ENCODE measurements at regions not wholly inside any gene's neighbourhood (a gene's known extent, or its start where the extent isn't known, plus 50 kb on each side); places are given as distances from the start of the nearest gene placed in this dataset.
"Not testable (repeated sequence)": the region's sequence is repeated elsewhere in the genome, so short reads cannot be mapped to it uniquely, and the experiment has no call there.

GRCh38 chr16:63769211-63769610 lies 1352.7 kb downstream of the CDH11 start:
- Histone ChIP-seq H3K4me1 (ENCODE audit: control insufficient read depth, low read length) (no peaks in the 10 kb centered on the region), H3F3A (ENCODE audit: control insufficient read depth, insufficient read depth) (no peaks in the 10 kb centered on the region), H3K27me3 (ENCODE audit: control insufficient read depth, low read length) (no peaks in the 10 kb centered on the region), H3K9me3 (ENCODE audit: control insufficient read depth, insufficient read depth, low read length) (no peaks in the 10 kb centered on the region), H4K20me1 (ENCODE audit: control insufficient read depth, insufficient read depth, low read depth, low read length) (no peaks in the 10 kb centered on the region), H3K36me3 (ENCODE audit: control insufficient read depth, low read length) (no peaks in the 10 kb centered on the region), H3K27ac (ENCODE audit: low read depth, low read length) (no peak overlapping the region), H3K4me2 (ENCODE audit: low read length) (no peak overlapping the region), H3K79me2 (ENCODE audit: control insufficient read depth, low read length) (no peaks in the 10 kb centered on the region), H3K9me2 (replicated peaks; ENCODE audit: control insufficient read depth, low read length) (no peaks in the 10 kb centered on the region), H3K4me3 (ENCODE audit: low read length) (no peak overlapping the region)
- TF ChIP-seq EZH2phosphoT487 (IDR thresholded peaks at IDR 0.05; ENCODE audit: borderline replicate concordance, low read length) (no peak), CTCF (IDR thresholded peaks at IDR 0.05; ENCODE audit: low read depth, low read length, poor library complexity, severe bottlenecking) (no peak)

- not testable (repeated sequence) for H3K4me2 ChIP-seq (ENCODE audit: low read length); H3K27ac ChIP-seq (ENCODE audit: low read depth, low read length); H3K27me3 ChIP-seq (ENCODE audit: control insufficient read depth, low read length)
Observed at GRCh38 chr16:63760246-63760645, 1361.6 kb downstream of the CDH11 start.

GRCh38 chr16:63752347-63752746 lies 1369.5 kb downstream of the CDH11 start:
- no peaks in the 10 kb centered on the region for H4K20me1 ChIP-seq (ENCODE audit: control insufficient read depth, insufficient read depth, low read depth, low read length)
- no peaks in the 10 kb centered on the region for H3K9me2 ChIP-seq (replicated peaks; ENCODE audit: control insufficient read depth, low read length)
- H3K27me3 ChIP-seq (ENCODE audit: control insufficient read depth, low read length): no peaks in the 10 kb centered on the region
- no peaks in the 10 kb centered on the region for H3K36me3 ChIP-seq (ENCODE audit: control insufficient read depth, low read length)
- no peaks in the 10 kb centered on the region for H3F3A ChIP-seq (ENCODE audit: control insufficient read depth, insufficient read depth)
- no peak overlapping the region for H3K4me2 ChIP-seq (ENCODE audit: low read length)
- H3K79me2 ChIP-seq (ENCODE audit: control insufficient read depth, low read length): no peaks in the 10 kb centered on the region
- H3K4me1 ChIP-seq (ENCODE audit: control insufficient read depth, low read length): no peaks in the 10 kb centered on the region
- no peaks in the 10 kb centered on the region for H3K9me3 ChIP-seq (ENCODE audit: control insufficient read depth, insufficient read depth, low read length)
- H3K4me3 ChIP-seq (ENCODE audit: low read length): no peak overlapping the region
- no peak overlapping the region for H3K27ac ChIP-seq (ENCODE audit: low read depth, low read length)
- TF ChIP-seq EZH2phosphoT487 (IDR thresholded peaks at IDR 0.05; ENCODE audit: borderline replicate concordance, low read length) (no peak), CTCF (IDR thresholded peaks at IDR 0.05; ENCODE audit: low read depth, low read length, poor library complexity, severe bottlenecking) (no peak)

More at GRCh38 chr16:63760246-63760645, 1361.6 kb downstream of the CDH11 start:
- H3K36me3 ChIP-seq (ENCODE audit: control insufficient read depth, low read length); H3K79me2 ChIP-seq (ENCODE audit: control insufficient read depth, low read length); H3K9me2 ChIP-seq (replicated peaks; ENCODE audit: control insufficient read depth, low read length); H3K4me3 ChIP-seq (ENCODE audit: low read length); H3F3A ChIP-seq (ENCODE audit: control insufficient read depth, insufficient read depth); H4K20me1 ChIP-seq (ENCODE audit: control insufficient read depth, insufficient read depth, low read depth, low read length); H3K4me1 ChIP-seq (ENCODE audit: control insufficient read depth, low read length); H3K9me3 ChIP-seq (ENCODE audit: control insufficient read depth, insufficient read depth, low read length): not testable (repeated sequence)

- Histone ChIP-seq H3K9me2 (replicated peaks; ENCODE audit: control insufficient read depth, low read length) (no peaks in the 10 kb centered on the region), H3K4me3 (ENCODE audit: low read length) (no peak overlapping the region), H3K79me2 (ENCODE audit: control insufficient read depth, low read length) (no peaks in the 10 kb centered on the region), H3K36me3 (ENCODE audit: control insufficient read depth, low read length) (no peaks in the 10 kb centered on the region), H3K27ac (ENCODE audit: low read depth, low read length) (no peak overlapping the region), H3K9me3 (ENCODE audit: control insufficient read depth, insufficient read depth, low read length) (no peaks in the 10 kb centered on the region), H3K4me1 (ENCODE audit: control insufficient read depth, low read length) (no peaks in the 10 kb centered on the region), H4K20me1 (ENCODE audit: control insufficient read depth, insufficient read depth, low read depth, low read length) (no peaks in the 10 kb centered on the region), H3K4me2 (ENCODE audit: low read length) (no peak overlapping the region), H3K27me3 (ENCODE audit: control insufficient read depth, low read length) (no peaks in the 10 kb centered on the region), H3F3A (ENCODE audit: control insufficient read depth, insufficient read depth) (no peaks in the 10 kb centered on the region)
- TF ChIP-seq CTCF (IDR thresholded peaks at IDR 0.05; ENCODE audit: low read depth, low read length, poor library complexity, severe bottlenecking): no peak
- no peak for TF ChIP-seq EZH2phosphoT487 (IDR thresholded peaks at IDR 0.05; ENCODE audit: borderline replicate concordance, low read length)
Observed at GRCh38 chr16:63749276-63749675, 1372.6 kb downstream of the CDH11 start.

All from DOHH2 (cell line).